Mammary epithelial cell (primary cell): ENCODE measurements at regions not wholly inside any gene's neighbourhood (a gene's known extent, or its start where the extent isn't known, plus 50 kb on each side); places are given as distances from the start of the nearest gene placed in this dataset.

ENCODE experiments used
- CTCF ChIP-seq, 2 donors: IDR thresholded peaks in 1 of 2; conservative IDR thresholded peaks in 1 of 2; 2 replicates each; pipeline ENCODE4 v1.5.1; 2011 to 2012; ENCODE audit warnings: inconsistent platforms in 2 of 2, low read length in 2 of 2, mild to moderate bottlenecking in 2 of 2, control low read depth in 1 of 2, low read depth in 1 of 2; ENCODE audit not compliant: insufficient read depth in 1 of 2; ENCODE audit errors: extremely low read depth in 1 of 2
- EZH2 ChIP-seq: IDR thresholded peaks from 2 replicates; pipeline ENCODE4 v1.6.1; 2012; ENCODE audit warnings: low read length, inconsistent platforms, borderline replicate concordance

- TF ChIP-seq CTCF (conservative IDR thresholded peaks at IDR 0.05 in 1 of 2, IDR thresholded peaks at IDR 0.05 in 1 of 2; ENCODE audit: extremely low read depth in 1 of 2, insufficient read depth in 1 of 2, low read depth in 1 of 2, low read length in 2 of 2) = no peak
- no peak for TF ChIP-seq EZH2
Measured at GRCh38 chr2:15814403-15814802, 125.9 kb upstream of the MYCN start.
